ENCODE measurements at regions not wholly inside any gene's neighbourhood (a gene's known extent, or its start where the extent isn't known, plus 50 kb on each side); places are given as distances from the start of the nearest gene placed in this dataset.
A peak's percentile ranks its signal among the peaks of the same experiment; 100 is the strongest.

DNA sequence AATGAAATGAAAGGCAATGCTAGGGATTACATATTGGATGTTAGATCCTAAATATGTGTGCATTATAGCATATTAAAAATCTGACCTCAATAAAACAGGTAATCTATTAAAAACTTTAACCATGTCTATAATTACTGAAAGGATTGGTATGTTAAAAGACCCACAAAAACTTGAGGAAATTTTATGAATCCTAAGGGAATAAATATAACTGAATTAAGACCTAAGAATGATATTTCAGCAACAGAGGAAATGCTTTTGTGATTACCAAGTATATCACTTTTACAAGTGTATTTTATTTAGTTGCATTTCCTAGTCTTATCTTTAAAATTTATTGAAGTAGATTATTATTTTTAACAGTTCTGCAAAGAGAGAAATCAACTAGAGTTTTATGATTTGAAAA lies 571.5 kb downstream of the HDGFL1 start:
- no peak for DNase-seq (ENCODE audit: low read depth)

DNA sequence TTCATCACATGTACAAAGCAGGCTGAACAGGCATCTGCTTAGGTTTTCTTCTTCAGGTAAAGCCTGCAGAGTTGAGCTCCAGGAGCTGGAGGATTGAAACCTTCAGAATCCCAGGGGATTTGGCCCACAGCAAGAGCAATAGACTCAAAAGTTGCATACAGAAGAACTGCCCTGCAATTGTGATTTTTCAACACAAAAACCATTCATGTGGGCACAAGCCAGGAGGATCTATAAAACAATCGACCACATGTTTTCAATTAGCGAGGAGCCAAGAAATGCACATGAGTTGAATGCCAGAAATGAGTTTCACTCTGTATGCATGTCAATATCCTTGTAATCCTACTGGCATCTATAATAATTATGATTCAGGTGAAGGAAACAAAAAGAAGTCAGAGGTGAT lies 576.4 kb downstream of the HDGFL1 start:
- no peak for DNase-seq (ENCODE audit: low read depth)

DNA sequence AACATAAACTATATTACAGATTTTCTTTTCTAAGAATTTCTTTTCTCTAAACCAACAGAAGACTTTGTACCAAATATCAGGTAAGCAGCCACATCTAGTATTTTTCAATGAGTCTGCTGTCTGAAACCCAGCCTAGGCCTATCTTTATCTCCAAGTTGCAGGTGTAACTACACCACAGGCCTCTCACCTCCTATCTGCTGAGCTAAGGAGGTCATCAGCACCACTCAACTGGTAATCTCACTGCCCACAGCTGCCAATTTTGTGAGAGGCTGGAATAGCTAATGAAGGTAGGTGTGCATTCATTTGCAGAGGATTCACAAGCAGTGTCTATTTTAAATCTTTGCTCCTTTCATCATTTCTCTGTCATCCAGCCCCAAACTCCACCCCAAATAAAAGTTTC lies 584.8 kb downstream of the HDGFL1 start:
- DNase-seq (ENCODE audit: low read depth) = no peak

DNA sequence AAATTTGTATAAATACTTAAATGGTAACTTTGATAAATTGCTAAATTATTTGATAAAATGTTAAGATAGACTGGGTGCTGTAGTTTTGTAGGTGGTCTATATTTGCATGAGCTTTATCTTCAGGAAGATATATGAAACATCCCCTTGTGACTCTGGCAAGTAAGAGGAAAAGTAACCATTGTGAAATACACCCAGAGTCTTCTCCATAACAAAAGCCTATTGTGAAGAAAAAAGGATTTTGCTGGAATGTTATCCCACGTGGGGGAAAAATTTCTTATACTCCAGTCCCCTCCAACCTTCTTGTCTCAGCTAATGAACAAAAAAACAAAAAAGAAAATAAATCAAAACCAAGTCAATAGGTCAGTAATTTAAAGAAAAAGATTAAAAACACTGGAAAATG lies 600.7 kb downstream of the HDGFL1 start:
- DNase-seq (ENCODE audit: low read depth) = no peak

DNA sequence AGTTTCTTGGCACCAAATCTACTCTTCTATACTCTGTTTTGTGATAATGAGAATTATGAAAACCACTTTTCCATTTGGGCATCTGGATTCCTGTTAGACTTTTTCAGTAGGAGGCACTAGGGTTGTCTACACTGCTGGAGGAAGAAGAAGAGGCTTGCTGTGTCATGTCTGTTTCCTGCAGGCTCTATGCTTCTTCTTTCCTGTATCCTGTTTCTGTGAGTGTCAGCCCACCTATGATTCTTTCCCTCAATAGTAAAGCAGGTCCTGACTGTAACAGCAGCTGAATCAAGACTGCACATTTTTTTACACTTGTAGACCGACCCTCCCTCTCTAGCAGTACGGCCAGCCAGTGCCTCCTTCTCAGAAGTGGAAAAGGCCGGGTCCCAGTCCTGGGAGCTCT lies 603.9 kb downstream of the HDGFL1 start:
- peak; percentile 19 for DNase-seq (ENCODE audit: low read depth)

DNA sequence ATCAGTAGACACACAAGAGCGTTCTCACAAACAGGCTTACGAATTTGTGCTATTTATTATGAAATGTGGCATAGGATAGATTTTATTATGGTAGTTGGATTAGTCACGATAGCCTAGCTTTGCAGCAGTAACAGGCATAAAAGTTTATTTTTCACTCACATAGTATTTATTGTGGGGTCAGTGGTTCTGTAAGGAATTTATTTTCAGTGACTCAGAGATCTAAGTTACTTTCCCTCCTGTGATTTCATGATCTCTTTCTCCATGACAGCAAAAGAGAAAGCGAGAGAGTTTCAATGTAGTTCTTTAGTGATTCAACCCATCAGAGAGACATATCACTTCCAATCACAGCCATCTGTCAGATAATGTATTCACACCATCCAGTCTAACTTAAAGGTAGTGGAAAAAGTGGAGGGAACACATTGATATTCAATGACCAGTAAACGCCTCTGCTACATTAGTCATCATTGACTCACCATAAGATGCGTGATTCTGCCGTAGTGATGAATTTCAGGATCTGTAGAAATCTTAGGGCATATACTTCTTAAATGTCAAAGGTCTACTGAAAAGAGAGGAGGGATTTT lies 605.5 kb downstream of the HDGFL1 start:
- peak; percentile 92 for DNase-seq (ENCODE audit: low read depth)

DNA sequence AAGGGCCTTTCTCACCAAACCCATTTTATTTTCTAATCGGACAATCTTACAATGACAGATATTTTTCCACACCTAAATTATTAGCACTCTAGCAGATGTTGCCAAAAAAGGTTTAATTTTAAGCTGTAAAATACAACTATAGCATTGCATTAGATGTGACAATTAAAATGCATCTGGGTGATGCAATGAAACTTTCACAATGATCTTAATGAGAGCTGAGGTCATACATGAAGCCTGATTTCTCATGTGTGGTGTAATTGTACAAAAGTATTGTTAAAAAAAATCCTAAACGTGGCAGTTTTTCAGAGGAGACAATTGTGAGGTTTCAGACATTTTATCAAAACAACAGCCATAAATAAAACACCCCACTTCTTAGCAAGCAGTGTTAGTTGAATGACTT lies 606.0 kb downstream of the HDGFL1 start:
- DNase-seq (ENCODE audit: low read depth) = peak; percentile 37

DNA sequence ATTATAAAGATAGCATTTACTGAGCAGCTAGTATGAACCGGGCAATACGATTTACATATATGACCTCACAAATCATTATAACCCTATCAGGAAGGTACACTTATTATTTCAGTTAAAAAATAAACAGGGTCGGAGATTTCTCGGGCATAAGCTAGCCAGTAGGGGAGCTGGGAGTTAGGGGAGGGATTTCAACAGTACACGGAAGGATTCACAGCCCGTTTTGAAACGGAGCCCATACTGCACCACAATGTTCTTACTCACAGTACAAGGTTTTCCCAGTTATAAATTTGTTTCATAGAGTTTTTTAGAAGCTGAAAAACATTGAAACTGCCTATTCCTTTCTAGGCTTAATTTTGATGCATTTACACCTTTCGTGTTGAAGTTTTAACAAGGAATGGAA lies 607.1 kb downstream of the HDGFL1 start:
- no peak for DNase-seq (ENCODE audit: low read depth)

DNA sequence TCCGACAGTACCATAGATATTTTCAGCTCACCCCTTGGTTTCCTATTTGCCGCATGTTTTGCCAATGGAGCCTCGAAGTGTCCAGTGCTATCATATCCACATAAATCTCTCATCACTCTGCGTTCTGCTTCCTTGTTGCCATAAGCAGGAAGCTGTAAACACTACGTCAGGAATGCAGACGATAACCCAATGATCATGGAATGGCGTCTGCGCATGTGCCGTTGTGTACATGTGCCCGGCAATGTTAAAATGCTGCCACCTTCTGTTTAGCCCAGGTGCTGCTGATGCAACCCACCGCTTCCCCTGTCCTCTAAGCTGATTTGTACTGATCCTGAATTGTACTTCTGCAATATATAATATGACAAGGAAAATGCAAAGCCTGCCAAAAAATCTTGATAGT lies 607.5 kb downstream of the HDGFL1 start:
- no peak for DNase-seq (ENCODE audit: low read depth)

GRCh38 chr6:23177806-23178205 lies 608.4 kb downstream of the HDGFL1 start:
- DNase-seq (ENCODE audit: low read depth) = no peak

GRCh38 chr6:23179994-23180393 lies 610.6 kb downstream of the HDGFL1 start:
- no peak for DNase-seq (ENCODE audit: low read depth)

GRCh38 chr6:23180504-23181293 lies 611.3 kb downstream of the HDGFL1 start:
- peak; percentile 77 for DNase-seq (ENCODE audit: low read depth)

- DNase-seq (ENCODE audit: low read depth) = no peak
Measured at GRCh38 chr6:23181356-23182110, 612.2 kb downstream of the HDGFL1 start.

GRCh38 chr6:23183846-23184245 lies 614.5 kb downstream of the HDGFL1 start:
- no peak for DNase-seq (ENCODE audit: low read depth)

- no peak for DNase-seq (ENCODE audit: low read depth)
Measured at GRCh38 chr6:23184351-23184750, 615.0 kb downstream of the HDGFL1 start.

GRCh38 chr6:23195487-23195886 lies 626.1 kb downstream of the HDGFL1 start:
- DNase-seq (ENCODE audit: low read depth) = no peak

DNA sequence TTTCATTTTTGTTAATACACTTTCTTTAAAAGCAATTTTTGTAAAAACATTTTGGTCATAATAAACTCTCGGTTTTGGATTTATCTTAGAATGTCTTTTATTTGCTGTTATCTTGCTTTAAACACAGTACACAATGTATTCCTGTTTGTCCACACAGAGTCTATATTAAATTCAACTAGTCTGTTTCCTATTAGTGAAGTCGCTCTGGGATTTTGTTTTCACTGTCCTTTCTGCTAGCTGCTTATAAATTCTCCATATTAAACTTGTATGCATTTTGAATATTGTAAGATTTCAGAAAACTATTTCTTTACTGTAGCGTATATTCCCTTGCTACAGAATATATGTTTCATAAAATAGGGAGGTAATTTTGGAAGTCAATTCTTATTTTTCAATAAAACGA lies 630.2 kb downstream of the HDGFL1 start:
- no peak for DNase-seq (ENCODE audit: low read depth)

DNA sequence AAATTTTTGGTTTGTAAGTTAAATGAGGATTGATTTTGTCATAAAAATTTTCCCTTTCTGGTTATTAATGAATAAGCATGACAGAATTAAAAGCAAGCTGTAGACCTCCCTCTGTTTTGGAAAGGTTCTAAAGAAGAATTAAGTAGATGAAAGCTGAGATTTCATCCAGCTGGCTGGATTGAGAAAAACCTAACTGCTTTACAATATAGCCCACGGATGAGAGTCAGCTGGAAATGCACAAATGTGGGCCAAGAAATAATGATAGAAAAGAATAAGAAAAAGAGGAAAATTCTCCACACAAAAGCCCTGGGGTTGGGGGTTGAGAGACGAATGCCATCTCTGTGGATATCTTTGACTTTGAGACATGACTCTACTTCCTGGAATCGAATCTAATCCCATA lies 631.6 kb downstream of the HDGFL1 start:
- DNase-seq (ENCODE audit: low read depth) = no peak

GRCh38 chr6:23202207-23202606 lies 632.8 kb downstream of the HDGFL1 start:
- no peak for DNase-seq (ENCODE audit: low read depth)

- no peak for DNase-seq (ENCODE audit: low read depth)
Measured at GRCh38 chr6:23212398-23212797, 643.0 kb downstream of the HDGFL1 start.

DNA sequence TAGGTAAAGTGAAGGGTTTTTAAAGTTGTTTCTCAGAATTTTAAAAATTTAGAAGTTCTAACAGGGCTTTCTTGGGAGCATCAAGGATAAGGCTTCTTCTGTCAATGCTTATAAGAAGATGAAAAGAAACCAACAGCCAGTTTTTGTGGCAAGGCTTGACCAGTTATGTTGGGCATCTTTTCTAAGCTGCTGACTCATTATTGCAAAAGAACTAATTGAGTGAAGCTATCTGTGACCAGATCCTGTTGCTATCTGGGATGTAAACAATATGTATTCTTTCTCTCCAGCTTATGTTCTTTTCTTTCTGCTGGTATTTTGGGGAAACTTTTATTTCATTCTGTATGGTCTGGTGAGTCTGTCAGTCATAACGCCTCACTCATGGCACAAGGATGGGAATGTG lies 643.8 kb downstream of the HDGFL1 start:
- DNase-seq (ENCODE audit: low read depth) = peak; percentile 46

DNA sequence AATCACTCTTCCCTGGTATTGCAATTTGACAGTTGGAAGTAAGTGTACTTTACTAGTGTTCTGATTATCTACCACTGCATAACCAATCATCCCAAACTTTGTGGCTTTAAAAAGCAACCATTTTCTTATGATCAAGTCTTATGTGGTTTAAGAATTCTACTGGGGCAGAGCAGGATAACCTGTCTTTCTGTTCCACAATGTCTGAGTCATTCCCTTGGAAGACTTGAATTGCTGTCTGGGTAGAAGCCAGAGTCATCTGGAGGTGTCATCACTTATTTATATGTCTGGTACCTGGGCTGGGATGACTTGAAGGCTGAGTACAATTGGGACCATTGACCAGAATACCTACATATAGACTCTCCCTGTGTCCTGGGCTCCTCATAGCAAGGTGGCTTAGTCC lies 644.3 kb downstream of the HDGFL1 start:
- DNase-seq (ENCODE audit: low read depth) = peak; percentile 57

- no peak for DNase-seq (ENCODE audit: low read depth)
Measured at GRCh38 chr6:23218751-23219150, 649.4 kb downstream of the HDGFL1 start.

Data from M059J (cell line).